GM21529 (cell line): ENCODE measurements at regions not wholly inside any gene's neighbourhood (a gene's known extent, or its start where the extent isn't known, plus 50 kb on each side); places are given as distances from the start of the nearest gene placed in this dataset.
A peak's percentile ranks its signal among the peaks of the same experiment; 100 is the strongest.
"Not testable (repeated sequence)": the region's sequence is repeated elsewhere in the genome, so short reads cannot be mapped to it uniquely, and the experiment has no call there.

Experiments used
- ATAC-seq: cut with Tn5 transposase; IDR thresholded peaks from one replicate; pipeline ENCODE4 v1.9.1; 2021; ENCODE audit not compliant: unreplicated experiment

GRCh38 chr6:98416027-98416426, 418.3 kb upstream of the POU3F2 start:
- ATAC-seq, result no peak

GRCh38 chr6:98416497-98417158, 417.7 kb upstream of the POU3F2 start:
- not testable (repeated sequence) for ATAC-seq

GRCh38 chr6:98433325-98434056, 400.9 kb upstream of the POU3F2 start:
- peak; percentile 97 for ATAC-seq

GRCh38 chr6:98443633-98444032, 390.7 kb upstream of the POU3F2 start:
- ATAC-seq, result no peak

- ATAC-seq, result no peak
Measured at GRCh38 chr6:98452685-98453084, 381.7 kb upstream of the POU3F2 start.

- ATAC-seq, result no peak
Measured at GRCh38 chr6:98454809-98455322, 379.5 kb upstream of the POU3F2 start.

- ATAC-seq, result no peak
Measured at GRCh38 chr6:98458708-98459107, 375.7 kb upstream of the POU3F2 start.

GRCh38 chr6:98463038-98464000, 371.1 kb upstream of the POU3F2 start:
- no peak for ATAC-seq

GRCh38 chr6:98467091-98467490, 367.3 kb upstream of the POU3F2 start:
- ATAC-seq, result no peak

GRCh38 chr6:98467902-98468301, 366.5 kb upstream of the POU3F2 start:
- ATAC-seq, result no peak

GRCh38 chr6:98469141-98469540, 365.2 kb upstream of the POU3F2 start:
- no peak for ATAC-seq

GRCh38 chr6:98470821-98471220, 363.6 kb upstream of the POU3F2 start:
- ATAC-seq, result no peak

GRCh38 chr6:98471444-98471843, 362.9 kb upstream of the POU3F2 start:
- ATAC-seq, result no peak

- no peak for ATAC-seq
Measured at GRCh38 chr6:98477231-98477630, 357.1 kb upstream of the POU3F2 start.

GRCh38 chr6:98484696-98485095, 349.7 kb upstream of the POU3F2 start:
- ATAC-seq, result no peak

GRCh38 chr6:98485593-98485992, 348.8 kb upstream of the POU3F2 start:
- ATAC-seq, result no peak

- no peak for ATAC-seq
Measured at GRCh38 chr6:98486057-98486456, 348.3 kb upstream of the POU3F2 start.

GRCh38 chr6:98487612-98488011, 346.8 kb upstream of the POU3F2 start:
- ATAC-seq, result no peak

GRCh38 chr6:98498144-98498775, 336.1 kb upstream of the POU3F2 start:
- ATAC-seq, result no peak

GRCh38 chr6:98498866-98499265, 335.5 kb upstream of the POU3F2 start:
- ATAC-seq, result no peak
